NB4 (cell line): ENCODE measurements at regions not wholly inside any gene's neighbourhood (a gene's known extent, or its start where the extent isn't known, plus 50 kb on each side); places are given as distances from the start of the nearest gene placed in this dataset.

Source experiments
- CTCF ChIP-seq: IDR thresholded peaks from one replicate; pipeline ENCODE4 v1.5.1; 2012; ENCODE audit warnings: low read depth, low read length
- POLR2A ChIP-seq: IDR thresholded peaks from 2 replicates; pipeline ENCODE4 v1.6.1; 2011; ENCODE audit warnings: mild to moderate bottlenecking; ENCODE audit not compliant: insufficient read length; ENCODE audit errors: extremely low read depth

- TF ChIP-seq CTCF (no peak), POLR2A (no peak)
Measured at GRCh38 chr4:72942565-72942964, 127.0 kb downstream of the COX18 start.
